ENCODE measurements at regions not wholly inside any gene's neighbourhood (a gene's known extent, or its start where the extent isn't known, plus 50 kb on each side); places are given as distances from the start of the nearest gene placed in this dataset.
"Not testable (repeated sequence)": the region's sequence is repeated elsewhere in the genome, so short reads cannot be mapped to it uniquely, and the experiment has no call there.

- DNase-seq (ENCODE audit: insufficient read length, low spot score) (no peak), FAIRE-seq (no peak)
Measured at GRCh38 chr9:87346061-87346665, 151.5 kb upstream of the DAPK1 start.

GRCh38 chr9:87350915-87351314 lies 146.8 kb upstream of the DAPK1 start:
- DNase-seq (ENCODE audit: insufficient read length, low spot score) (no peak), FAIRE-seq (no peak)

GRCh38 chr9:87353301-87353700 lies 144.4 kb upstream of the DAPK1 start:
- FAIRE-seq (no peak), DNase-seq (ENCODE audit: insufficient read length, low spot score) (no peak)

- DNase-seq (ENCODE audit: insufficient read length, low spot score) = no peak
- FAIRE-seq = no peak
Measured at GRCh38 chr9:87354147-87354546, 143.5 kb upstream of the DAPK1 start.

- FAIRE-seq (no peak), DNase-seq (ENCODE audit: insufficient read length, low spot score) (no peak)
Measured at GRCh38 chr9:87357600-87357999, 140.1 kb upstream of the DAPK1 start.

- FAIRE-seq (no peak), DNase-seq (ENCODE audit: insufficient read length, low spot score) (no peak)
Measured at GRCh38 chr9:87359264-87359663, 138.4 kb upstream of the DAPK1 start.

GRCh38 chr9:87359958-87360601 lies 137.6 kb upstream of the DAPK1 start:
- FAIRE-seq (no peak), DNase-seq (ENCODE audit: insufficient read length, low spot score) (no peak)

- FAIRE-seq = no peak
- no peak for DNase-seq (ENCODE audit: insufficient read length, low spot score)
Measured at GRCh38 chr9:87370049-87370685, 127.5 kb upstream of the DAPK1 start.

GRCh38 chr9:87371795-87372355 lies 125.8 kb upstream of the DAPK1 start:
- no peak for FAIRE-seq
- no peak for DNase-seq (ENCODE audit: insufficient read length, low spot score)

- FAIRE-seq = no peak
- DNase-seq (ENCODE audit: insufficient read length, low spot score) = no peak
Measured at GRCh38 chr9:87372356-87372851, 125.3 kb upstream of the DAPK1 start.

GRCh38 chr9:87374023-87374919 lies 123.4 kb upstream of the DAPK1 start:
- not testable (repeated sequence) for FAIRE-seq; DNase-seq (ENCODE audit: insufficient read length, low spot score)

- FAIRE-seq (no peak), DNase-seq (ENCODE audit: insufficient read length, low spot score) (no peak)
Measured at GRCh38 chr9:87375397-87376073, 122.1 kb upstream of the DAPK1 start.

- no peak for FAIRE-seq
- no peak for DNase-seq (ENCODE audit: insufficient read length, low spot score)
Measured at GRCh38 chr9:87378676-87379075, 119.0 kb upstream of the DAPK1 start.

GRCh38 chr9:87379300-87379699 lies 118.4 kb upstream of the DAPK1 start:
- no peak for FAIRE-seq
- DNase-seq (ENCODE audit: insufficient read length, low spot score) = no peak

- DNase-seq (ENCODE audit: insufficient read length, low spot score) (no peak), FAIRE-seq (no peak)
Measured at GRCh38 chr9:87381050-87381711, 116.5 kb upstream of the DAPK1 start.

GRCh38 chr9:87381746-87382145 lies 115.9 kb upstream of the DAPK1 start:
- FAIRE-seq (no peak), DNase-seq (ENCODE audit: insufficient read length, low spot score) (no peak)

- no peak for DNase-seq (ENCODE audit: insufficient read length, low spot score)
- FAIRE-seq = no peak
Measured at GRCh38 chr9:87382900-87383299, 114.8 kb upstream of the DAPK1 start.

- FAIRE-seq = no peak
- DNase-seq (ENCODE audit: insufficient read length, low spot score) = no peak
Measured at GRCh38 chr9:87383344-87384150, 114.1 kb upstream of the DAPK1 start.

- no peak for DNase-seq (ENCODE audit: insufficient read length, low spot score)
- FAIRE-seq = no peak
Measured at GRCh38 chr9:87386490-87387025, 111.1 kb upstream of the DAPK1 start.
